Stimulated activated CD4-positive, alpha-beta T cell treated with anti-CD3 and anti-CD28 coated beads, TNF-alpha, amount 100 ng/mL, for 48 hours (primary cell): ENCODE measurements at regions not wholly inside any gene's neighbourhood (a gene's known extent, or its start where the extent isn't known, plus 50 kb on each side); places are given as distances from the start of the nearest gene placed in this dataset.
"Not testable (repeated sequence)": the region's sequence is repeated elsewhere in the genome, so short reads cannot be mapped to it uniquely, and the experiment has no call there.

Source experiments
- DNase-seq, 3 donors: peaks; one replicate each; pipeline ENCODE4 v3.0.0-alpha.2; 2020; ENCODE audit warnings: low read depth in 3 of 3

DNA sequence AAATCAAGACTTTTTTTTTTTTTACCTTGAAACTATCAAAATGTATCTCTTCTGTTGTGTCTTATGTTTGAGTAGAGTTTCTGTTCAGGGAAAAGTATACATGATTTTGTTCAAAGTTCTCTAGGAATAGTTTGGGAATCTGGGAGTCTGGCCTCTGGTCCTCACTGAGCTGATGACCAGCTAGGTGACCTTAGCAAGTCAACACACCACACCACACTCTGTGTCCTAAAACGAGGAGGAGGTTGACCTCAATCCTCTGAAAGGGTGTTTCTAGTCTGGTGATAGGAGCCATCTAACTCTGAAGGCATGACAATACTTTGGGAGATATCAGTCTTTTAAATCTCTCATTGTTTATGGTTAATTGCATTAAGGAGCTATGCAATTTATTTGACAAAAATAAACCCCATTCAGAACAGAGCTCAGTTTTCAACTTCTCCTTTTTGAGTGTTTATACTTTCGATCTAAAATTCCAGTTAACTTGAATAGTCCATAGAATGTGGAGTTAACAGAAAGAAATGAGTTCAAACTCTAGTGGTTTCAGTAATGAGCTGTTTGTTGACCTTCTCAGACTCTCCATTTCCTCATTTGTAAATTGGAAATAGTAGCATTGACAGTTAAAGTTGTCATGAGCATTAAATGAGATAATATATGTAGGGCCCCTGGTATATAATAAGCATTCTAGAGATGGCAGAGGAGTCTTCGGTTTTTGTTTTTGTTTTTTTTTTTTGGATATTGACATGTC is 112.2 kb upstream of the LRRN1 start:
- no peak for DNase-seq

DNA sequence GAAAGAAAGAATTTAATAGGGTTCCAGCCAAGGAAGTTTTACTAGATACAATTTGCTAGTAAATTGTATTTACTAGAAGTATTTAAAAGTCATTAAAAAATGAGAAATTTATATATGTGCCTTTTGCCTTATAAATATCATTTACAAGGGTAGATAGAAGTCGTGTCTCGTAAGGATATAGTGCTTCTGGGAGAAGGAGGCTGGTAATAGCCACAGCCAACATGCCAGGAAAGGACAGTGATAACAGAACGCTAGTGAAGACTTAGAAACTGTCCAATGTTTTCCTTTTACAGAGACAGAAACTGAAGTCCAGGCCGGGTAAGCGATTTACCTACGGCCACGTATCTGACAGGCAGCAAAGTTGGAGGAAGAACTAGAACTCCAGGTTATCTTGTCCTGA is 113.5 kb upstream of the LRRN1 start:
- DNase-seq = no peak

DNA sequence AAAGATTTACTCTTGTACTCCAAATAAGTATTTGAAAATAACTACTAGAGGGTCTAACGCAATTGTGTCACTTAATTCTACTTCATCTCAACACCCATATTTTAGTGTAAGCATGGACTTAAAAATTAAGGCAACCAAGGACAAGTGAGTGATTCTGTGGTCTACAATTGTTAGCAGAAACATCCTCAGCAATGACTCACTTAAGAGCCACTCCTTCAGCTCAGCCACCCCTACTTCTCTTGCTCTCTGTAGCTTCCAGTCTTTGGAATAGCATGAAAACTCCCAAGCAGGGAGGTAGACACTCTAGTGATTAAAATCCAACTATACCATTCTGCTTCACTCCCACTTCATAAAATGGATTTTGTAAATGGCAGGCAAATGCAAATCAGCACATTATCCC is 116.0 kb upstream of the LRRN1 start:
- no peak for DNase-seq

DNA sequence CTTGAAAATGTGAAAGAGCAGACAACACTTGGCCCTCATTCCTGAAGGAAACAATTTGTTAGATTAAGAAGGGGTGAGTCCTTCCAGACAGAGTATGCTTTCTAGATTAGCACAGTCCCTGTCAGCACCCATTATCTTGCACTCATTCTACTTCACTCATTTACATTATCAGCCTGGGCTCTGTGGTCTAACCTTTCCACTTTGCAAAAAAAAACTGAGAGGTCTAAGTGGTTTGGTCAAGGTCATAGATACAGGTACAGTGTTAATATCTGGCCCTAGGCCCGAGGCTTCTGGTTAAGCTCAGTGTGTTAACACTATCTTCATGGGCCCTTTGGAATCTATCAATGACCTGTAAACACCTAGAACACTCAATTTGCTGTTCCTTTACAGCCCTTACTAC is 123.4 kb upstream of the LRRN1 start:
- no peak for DNase-seq

DNA sequence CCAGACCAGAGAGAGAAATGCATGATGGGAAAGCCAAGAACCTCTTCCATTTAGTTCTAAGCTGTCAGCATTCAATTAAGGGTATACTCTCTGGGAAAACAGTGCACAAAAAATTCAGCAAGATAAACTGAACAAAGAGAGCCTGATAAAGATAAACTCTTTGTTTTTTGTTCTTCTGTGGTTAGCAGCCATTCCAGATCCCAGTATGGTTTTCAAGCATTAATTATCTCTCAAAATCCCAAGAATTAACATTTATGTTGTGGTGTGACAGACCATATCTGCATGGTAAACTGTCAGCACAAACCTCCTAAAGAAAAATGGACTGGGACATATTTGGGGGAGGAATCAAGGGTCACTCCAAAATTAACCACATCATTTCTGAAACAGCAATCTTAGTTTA is 124.0 kb upstream of the LRRN1 start:
- no peak for DNase-seq

DNA sequence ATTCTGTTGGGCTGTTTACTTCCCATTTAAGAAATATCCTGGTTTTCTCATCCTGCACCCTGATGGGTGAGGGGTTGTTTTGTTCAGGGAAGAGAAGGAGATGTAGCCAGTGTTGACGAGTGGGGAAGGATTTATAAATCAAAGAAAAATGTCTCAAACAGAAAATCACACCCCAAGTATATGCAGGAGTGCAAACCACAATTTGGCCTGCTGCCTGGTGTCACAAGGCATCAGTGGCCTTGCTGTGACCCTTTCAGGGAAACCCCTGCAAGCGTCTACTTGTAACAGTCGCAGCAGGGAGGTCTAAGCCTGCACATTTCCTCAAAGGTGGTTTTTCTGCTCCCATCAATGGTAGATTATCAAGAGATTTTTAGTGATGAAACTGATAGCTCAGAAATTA is 132.6 kb upstream of the LRRN1 start:
- DNase-seq = no peak

DNA sequence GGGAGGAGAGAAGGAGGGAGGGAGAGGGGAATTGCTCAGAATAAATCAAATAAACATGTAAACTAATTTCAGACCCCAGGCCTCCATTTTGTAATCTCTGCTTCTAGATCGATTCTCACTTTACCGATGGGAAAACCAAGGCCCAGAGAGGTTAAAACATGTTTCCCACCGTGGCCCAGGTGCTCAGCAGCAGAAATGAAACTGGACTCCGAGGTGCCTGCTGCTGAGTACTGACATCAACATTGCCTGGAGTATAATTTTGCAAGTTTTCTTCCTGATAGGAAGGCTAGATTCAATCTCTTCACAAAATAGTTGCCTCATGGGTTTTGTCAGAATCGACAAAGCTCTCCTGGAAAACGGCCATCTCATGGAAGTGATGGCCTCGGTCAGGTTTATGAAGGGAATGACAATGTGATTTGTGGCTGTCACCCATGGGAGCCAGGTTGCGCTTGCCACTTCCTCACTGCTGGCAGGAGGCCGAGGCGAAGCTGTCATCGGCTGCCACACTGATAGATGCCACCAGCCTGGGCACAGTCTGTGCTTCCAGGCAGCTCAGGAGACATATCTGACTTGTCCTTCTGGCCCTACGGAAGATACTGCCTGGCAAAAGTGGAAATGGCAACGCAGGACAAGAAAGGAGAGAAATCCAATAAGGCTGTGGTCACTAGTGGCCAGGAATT is 133.1 kb upstream of the LRRN1 start:
- no peak for DNase-seq

DNA sequence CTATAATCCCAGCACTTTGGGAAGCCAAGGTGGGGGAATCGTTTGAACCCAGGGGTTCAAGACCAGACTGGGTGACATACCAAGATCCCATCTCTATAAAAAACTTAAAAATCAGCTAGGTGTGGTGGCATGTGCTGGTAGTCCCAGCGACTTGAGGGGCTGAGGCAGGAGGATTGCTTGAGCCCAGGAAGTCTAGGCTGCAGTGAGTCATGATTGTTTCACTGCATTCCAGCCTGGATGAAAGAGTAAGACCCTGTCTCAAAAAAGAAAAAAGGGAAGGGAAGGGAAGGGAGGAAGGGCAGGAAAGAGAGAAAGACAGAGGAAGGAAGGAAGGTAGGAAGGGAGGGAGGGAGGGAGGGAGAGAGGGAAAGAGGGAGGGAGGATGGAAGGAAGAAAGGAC is 133.7 kb upstream of the LRRN1 start:
- DNase-seq = no peak

DNA sequence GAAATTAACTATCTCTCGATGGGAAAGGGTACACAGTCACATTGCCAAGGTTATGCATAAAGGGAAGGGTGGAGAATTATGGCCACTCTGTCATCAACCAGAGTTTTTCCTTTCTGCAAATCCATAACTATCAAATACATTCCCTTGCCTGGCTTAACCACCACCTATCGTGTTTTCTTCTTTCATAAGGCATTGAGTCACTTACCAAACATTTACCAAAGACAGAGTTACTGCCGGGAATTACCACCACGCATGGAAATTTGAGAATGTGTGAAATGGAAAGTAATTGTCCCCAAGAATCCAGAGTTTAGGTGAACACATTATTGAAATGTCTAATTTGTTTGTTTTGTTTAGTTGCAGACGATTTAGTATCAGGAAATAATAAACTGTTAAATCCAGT is 134.3 kb upstream of the LRRN1 start:
- DNase-seq = no peak

DNA sequence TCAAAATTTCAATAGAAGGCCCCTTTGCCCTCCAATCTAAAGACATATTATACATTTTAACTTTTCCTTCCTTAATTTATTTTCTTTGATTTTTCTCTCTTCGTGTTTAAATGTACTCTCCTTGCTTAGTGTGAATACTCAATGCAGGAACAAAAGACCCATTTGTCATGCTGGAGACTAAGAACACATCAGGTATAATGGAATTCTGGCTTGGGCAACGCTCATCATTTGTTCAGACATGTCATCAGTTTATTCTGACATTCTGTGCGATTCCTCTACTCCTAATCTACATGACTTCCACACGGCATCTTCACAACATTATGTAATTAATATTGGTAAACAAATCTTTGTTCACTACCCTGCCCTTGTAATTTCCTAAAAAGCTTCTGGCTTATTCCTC is 136.6 kb upstream of the LRRN1 start:
- no peak for DNase-seq

DNA sequence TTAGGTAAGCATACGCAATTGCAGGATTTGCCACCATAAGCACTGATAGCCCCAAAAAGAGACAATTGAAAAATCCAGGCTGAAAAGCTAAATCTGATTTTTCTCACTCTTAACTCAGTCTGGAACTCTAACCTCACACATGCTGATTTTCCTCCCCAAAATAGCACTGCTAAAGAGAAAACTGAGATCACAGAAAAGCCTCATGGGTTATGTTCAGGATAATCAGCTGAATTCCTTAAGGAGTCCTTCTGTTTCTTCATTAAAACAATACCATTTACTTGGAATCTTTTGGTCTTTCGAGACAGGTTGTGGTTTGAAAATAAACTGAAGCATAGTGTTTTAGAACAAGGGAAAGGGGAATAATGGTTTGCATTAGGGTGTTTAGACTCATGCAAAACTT is 144.3 kb upstream of the LRRN1 start:
- DNase-seq = no peak

DNA sequence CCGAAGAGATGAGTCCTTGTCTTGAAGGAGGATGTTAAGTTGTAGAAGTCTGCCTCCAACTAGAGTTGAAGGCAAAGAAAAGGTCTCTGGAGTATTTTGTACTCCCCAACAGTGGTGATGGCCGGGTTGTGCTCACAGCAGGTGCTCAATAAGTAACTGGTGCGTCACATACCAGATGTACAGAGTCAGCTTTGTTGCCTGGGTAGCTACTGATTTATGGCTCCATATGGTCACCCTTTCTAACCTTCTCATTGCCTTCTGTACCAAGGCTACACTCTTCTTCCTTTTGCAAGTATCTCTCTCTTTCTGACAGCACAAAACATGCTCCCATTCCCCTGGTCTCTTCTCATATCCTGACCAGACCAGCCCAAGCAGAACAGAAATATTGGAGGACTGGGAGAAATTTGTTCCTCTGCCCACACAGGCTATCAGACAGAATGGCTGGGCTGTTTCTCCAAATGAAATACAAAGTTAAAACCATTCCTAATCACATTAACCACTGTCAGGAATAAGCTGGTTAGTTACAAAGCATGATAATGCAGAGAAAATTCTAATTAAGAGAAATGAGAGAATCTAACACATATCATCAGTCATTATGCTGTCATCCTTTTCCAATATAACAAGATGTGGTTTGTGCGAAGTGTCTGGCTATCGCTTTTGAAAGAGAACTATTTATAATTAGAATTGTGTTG is 150.1 kb upstream of the LRRN1 start:
- no peak for DNase-seq

DNA sequence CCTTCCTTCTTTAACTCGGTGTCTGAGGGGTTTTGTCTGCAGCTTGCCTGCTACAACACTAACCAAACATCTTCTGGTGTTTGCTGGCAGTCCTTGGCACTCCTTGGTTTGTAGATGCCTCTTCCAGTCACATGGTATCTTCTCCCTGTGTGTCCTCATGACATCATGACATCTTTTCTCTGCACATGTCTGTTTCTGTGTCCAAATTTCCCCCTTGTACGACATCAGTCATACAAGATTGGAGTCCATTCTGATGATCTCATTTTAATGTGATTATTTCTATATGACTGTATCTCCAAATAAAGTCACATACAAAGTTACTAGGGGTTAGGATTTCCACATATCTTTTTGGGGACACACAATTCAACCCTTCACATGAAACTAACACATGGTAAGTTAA is 152.3 kb upstream of the LRRN1 start:
- no peak for DNase-seq

DNA sequence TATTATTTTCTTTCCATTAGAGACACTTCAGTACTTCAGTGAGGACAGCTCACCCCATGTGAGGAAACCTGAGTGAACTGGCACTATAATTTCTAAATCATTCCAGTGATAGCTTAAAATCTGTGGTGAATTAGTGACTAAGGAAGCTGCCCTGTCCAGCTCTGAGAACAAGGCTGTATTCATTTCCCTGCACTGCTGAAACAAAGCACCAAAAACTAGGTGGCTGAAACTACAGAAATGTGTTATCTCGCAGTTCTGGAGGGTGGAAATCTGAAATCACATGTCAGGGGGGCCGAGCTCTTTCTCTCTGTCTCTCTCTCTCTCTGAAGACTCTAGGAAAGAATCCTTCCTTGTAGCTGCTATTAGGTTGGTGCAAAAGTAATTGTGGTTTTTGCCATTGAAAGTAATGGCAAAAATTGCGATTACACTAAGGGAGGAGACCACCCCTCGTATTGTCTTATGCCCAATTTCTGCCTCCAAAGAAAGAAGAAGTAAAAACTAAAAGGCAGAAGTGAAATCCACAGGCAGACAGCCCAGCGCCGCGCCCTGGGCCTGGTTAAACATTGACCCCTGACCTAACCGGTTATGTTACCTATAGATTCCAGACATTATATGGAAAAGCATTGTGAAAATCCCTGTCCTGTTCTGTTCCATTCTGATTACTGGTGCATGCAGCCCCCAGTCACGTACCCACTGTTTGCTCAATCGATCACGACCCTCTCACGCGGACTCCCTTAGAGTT is 153.0 kb upstream of the LRRN1 start:
- not testable (repeated sequence) for DNase-seq

DNA sequence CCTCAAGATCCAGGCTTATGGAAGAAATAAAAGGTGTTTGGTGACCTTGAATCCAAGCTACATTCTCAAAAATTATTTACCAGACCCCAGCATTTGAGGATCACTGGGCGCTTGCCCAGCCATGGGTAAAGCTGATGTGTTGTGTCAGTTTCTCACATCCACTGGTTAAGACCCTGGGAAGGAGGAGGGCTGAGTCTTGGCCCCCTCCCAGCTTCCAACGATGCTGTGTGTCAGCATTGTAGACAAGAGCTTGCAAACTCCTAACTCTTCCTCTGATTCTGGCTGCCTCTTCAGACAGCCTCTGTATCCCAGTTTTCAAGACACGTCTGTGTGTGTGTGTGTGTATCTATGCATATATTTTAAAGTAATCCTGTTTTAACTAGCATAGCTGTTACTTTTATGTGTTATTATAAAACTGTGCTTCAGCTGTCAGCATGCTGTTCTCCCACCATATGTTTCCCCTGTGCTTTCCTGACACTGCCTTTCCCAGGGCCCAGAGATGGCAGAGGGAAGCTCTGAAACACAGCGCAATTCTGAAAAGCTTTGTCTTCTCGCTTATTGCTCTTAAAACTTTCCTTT is 157.3 kb upstream of the LRRN1 start:
- no peak for DNase-seq

DNA sequence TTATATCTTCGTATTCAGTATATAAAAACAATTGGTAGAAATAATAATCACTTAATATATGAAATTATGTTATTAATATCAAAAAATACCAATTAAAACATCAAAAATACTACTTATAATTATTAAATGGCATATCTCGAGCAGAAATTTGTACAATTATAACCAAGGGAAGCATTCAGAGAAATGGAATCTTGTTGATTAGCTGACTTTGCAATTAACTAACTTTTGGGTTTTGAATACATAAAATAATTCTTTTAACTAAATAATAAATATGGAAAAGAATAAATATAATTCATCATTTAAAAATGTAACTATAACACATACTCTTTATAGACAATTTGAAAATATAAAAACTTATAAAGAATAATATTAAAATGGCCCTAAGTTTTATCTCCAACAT is 160.2 kb upstream of the LRRN1 start:
- no peak for DNase-seq

DNA sequence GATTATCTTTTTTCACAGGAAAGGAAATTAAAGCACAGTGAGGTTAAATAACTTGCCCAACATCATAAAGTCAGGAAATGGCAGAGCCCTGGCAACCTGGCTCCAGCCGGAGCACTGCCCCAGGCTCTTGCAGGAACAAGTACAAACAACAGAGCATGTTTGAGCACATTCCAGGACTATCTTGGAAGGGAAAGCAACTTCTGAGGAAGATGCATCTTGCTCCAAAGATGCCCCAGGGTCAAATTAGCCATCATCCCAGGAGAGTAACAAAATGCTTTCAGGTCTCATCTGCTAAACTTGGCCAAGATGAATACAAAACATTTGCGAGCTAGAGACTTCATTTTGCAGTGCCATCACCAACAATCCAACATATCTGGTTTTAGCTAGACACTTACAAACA is 162.4 kb upstream of the LRRN1 start:
- no peak for DNase-seq

DNA sequence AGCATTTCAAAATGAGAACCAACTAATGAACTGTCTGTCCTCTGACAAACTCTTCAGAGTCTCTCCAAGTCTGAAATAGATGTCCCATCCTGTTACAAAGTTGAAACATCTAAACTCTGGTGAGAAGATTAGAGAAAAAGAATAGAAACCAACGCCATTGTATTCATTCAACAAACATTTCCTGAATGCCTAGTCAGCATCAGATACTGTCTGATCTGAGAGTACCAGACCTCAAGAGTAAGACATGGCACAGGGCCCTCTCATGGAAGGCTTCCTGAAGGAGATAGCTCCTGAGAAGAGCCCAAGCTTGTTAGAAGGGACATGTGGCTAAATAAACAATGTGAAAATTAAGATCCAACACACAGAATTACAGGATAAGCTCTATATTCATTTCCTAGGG is 164.1 kb upstream of the LRRN1 start:
- DNase-seq = no peak

DNA sequence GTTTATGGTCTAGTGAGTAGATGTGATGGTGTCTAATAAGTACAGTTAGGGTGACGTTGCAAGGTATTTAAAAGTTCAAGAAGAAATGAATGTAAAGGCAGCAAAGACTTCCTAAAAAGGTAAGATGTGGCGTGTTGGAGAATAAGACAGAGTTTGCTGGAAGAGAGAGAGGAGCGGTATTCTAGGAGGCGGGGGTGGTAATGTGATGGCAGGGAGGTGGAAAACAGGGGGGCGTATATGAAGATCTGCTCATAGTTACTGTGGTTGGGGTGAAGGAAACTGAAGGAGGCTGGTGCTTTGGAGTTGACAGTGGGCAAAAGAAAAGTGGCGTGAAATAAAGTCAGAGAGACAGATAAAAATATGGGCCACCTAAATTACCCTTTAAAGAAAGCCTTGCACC is 164.9 kb upstream of the LRRN1 start:
- no peak for DNase-seq

DNA sequence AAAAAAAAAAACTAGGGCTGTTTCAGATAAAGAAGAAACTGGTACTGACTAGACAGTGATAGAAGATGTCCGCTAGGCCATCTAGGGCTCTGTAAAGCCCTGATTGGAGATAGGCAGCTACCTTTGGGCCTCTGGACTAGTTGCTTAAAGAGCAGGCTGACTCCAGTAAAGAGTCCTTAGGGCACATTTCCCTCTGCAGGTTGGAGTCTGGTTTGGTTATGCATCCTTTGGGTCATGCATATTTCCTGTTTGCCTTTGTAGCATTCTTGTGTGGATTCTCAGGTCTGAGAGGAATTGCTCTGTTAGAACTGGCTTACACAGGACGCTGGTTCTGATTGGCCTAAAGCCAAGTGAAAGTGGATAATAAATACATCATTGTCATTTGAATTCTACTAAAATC is 165.5 kb upstream of the LRRN1 start:
- no peak for DNase-seq

DNA sequence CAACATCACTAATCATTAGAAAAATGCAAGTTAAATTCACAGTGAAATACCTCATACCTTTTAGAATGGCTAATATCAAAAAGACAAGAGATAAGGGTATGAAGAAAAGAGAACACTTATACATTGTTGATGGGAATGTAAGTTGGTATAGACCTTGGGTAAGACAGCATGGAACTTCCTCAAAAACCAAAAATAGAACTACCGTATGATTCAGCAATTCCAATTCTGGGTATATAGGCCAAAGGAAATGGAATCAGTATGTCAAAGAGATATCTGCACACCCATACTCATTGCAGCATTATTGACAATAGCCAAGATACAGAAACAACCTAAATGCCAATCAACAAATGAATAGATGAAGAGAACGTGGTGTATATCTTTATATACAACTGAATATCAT is 166.8 kb upstream of the LRRN1 start:
- no peak for DNase-seq

DNA sequence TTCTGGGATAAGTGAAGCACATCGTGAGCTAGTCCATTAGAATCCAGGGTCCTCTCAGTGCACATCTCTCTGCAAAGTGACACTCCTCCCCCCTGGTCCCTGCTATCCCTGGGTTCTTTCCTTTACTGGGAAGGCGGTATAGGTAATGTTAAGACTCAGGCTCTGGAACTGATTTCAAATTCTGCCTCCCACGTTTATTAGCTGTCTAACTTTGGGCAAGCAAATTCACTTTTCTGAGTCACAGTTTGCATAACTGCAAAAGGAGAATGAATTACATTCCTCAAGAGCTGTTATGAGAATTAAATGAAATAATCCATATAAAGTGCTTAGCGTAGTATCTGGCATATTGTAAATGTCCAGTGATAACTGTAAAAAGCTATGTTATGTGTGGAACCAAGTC is 168.1 kb upstream of the LRRN1 start:
- no peak for DNase-seq
